Common myeloid progenitor, CD34-positive (primary cell): ENCODE measurements at regions not wholly inside any gene's neighbourhood (a gene's known extent, or its start where the extent isn't known, plus 50 kb on each side); places are given as distances from the start of the nearest gene placed in this dataset.

ENCODE experiments used
- CTCF ChIA-PET: fragments of 350-600 bp; sonication (Branson Sonifier 250); formaldehyde crosslinking; loops from one replicate; lab custom pipeline; 2021; ENCODE audit warnings: antibody characterized with exemption; lab: Charles Lee
- POLR2A ChIA-PET: fragments of 350-600 bp; sonication (Branson Sonifier 250); formaldehyde crosslinking; loops from one replicate; lab custom pipeline; 2021; ENCODE audit warnings: antibody characterized with exemption; lab: Charles Lee
- DNase-seq, 3 donors: peaks; one replicate each; pipeline versions ENCODE4 v3.0.0 to v3.0.0-alpha.2; 2013
- H3K27ac ChIP-seq, 2 experiments: 1 replicate in 1 of 2; 2 replicates in 1 of 2; pipeline ENCODE4 v1.7.0; 2013; ENCODE audit warnings: inconsistent platforms in 2 of 2, low read length in 2 of 2, mild to moderate bottlenecking in 2 of 2, low read depth in 1 of 2, moderate library complexity in 1 of 2; ENCODE audit not compliant: severe bottlenecking in 2 of 2, insufficient read depth in 1 of 2, poor library complexity in 1 of 2
- H3K27me3 ChIP-seq, 5 experiments: replicated peaks in 2 of 5; 1 replicate in 3 of 5; 2 replicates in 2 of 5; pipeline versions ENCODE4 v1.6.1 to v1.7.0; 2013; ENCODE audit warnings: low read length in 4 of 5, mild to moderate bottlenecking in 2 of 5, moderate library complexity in 2 of 5, inconsistent platforms in 1 of 5; ENCODE audit not compliant: insufficient read depth in 5 of 5, control insufficient read depth in 4 of 5
- H3K36me3 ChIP-seq, 4 experiments: 1 replicate in 2 of 4; 2 replicates in 2 of 4; pipeline versions ENCODE4 v1.6.1 to v1.7.0; 2013; ENCODE audit warnings: low read length in 3 of 4, control low read depth in 1 of 4, mild to moderate bottlenecking in 1 of 4; ENCODE audit not compliant: control insufficient read depth in 4 of 4, insufficient read depth in 4 of 4
- H3K4me1 ChIP-seq, 4 experiments: 1 replicate in 3 of 4; 2 replicates in 1 of 4; pipeline versions ENCODE4 v1.6.1 to v1.7.1; 2013; ENCODE audit warnings: low read length in 3 of 4, mild to moderate bottlenecking in 3 of 4, control low read depth in 1 of 4, inconsistent platforms in 1 of 4, moderate library complexity in 1 of 4; ENCODE audit not compliant: control insufficient read depth in 4 of 4, insufficient read depth in 4 of 4; ENCODE audit errors: control extremely low read depth in 1 of 4
- H3K4me3 ChIP-seq, 7 experiments: 1 replicate in 4 of 7; 2 replicates in 3 of 7; pipeline versions ENCODE4 v1.5.1 to v1.7.0; 2013; ENCODE audit warnings: mild to moderate bottlenecking in 7 of 7, low read length in 6 of 7, moderate library complexity in 6 of 7, inconsistent platforms in 2 of 7, low read depth in 2 of 7, control low read depth in 1 of 7; ENCODE audit not compliant: insufficient read depth in 4 of 7, control insufficient read depth in 1 of 7; ENCODE audit errors: extremely low read depth in 1 of 7
- H3K9me3 ChIP-seq, 5 experiments: 1 replicate in 4 of 5; 2 replicates in 1 of 5; pipeline versions ENCODE4 v1.6.1 to v1.7.1; 2013; ENCODE audit warnings: low read length in 4 of 5, mild to moderate bottlenecking in 2 of 5, inconsistent platforms in 1 of 5, low read depth in 1 of 5, moderate library complexity in 1 of 5; ENCODE audit not compliant: control insufficient read depth in 4 of 5, insufficient read depth in 2 of 5; ENCODE audit errors: control extremely low read depth in 1 of 5
- WGBS: methylation state at CpG from one replicate; pipeline ENCODE4 v1.1.5; 2013; ENCODE audit not compliant: insufficient coverage; 5-methylcytosine and 5-hydroxymethylcytosine counted together

- H3K4me3 ChIP-seq, result no peak overlapping the region
- no peaks in the 10 kb centered on the region for H3K36me3 ChIP-seq
- peaks cover 0 to 32% (median 11%) of the 10 kb centered on the region in 5 experiments for H3K9me3 ChIP-seq
- CTCF ChIA-PET, result no interaction called here
- WGBS, result 100% methylated on average over 1 of the region's 2 CpGs
- POLR2A ChIA-PET, result no interaction called here
- peaks cover 0 to 16% (median 4%) of the 10 kb centered on the region in 5 experiments for H3K27me3 ChIP-seq
- H3K4me1 ChIP-seq, result no peaks in the 10 kb centered on the region
- H3K27ac ChIP-seq, result no peak overlapping the region
- no peak for DNase-seq
These were observed 153.8 kb upstream of the LHX5 start for GRCh38 chr12:113625499-113625898.

DNA sequence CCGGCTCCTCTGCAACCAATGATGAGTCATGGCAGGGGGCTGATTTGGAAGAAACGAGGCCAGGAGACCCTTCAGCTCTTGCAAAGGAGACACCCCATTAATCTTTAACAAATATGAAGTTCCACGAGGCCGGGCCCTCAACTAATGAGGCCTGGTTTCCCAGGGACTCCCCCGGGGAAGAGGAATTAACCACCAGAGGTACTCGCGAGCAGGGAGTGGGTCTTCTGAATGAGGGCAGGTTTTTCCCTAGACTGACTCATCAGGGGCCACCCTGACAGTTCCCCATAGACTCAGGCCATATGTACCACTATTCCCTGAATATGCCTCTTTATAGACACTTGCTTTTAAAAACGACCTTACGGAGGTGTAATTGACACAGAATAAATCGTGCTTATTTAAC, 150.7 kb upstream of the LHX5 start:
- no peak for DNase-seq
- H3K4me3 ChIP-seq, result no peak overlapping the region
- ChIA-PET POLR2A (no interaction called here), CTCF (no interaction called here)
- no peak overlapping the region for H3K27ac ChIP-seq
- H3K27me3 ChIP-seq, result peaks cover 0 to 41% (median 6%) of the 10 kb centered on the region in 5 experiments
- no peaks in the 10 kb centered on the region for H3K4me1 ChIP-seq
- H3K36me3 ChIP-seq, result no peaks in the 10 kb centered on the region
- WGBS, result 40% methylated on average over 2 of the region's 10 CpGs
- H3K9me3 ChIP-seq, result peaks cover 0 to 17% (median 3%) of the 10 kb centered on the region in 5 experiments

GRCh38 chr12:113620437-113620976, 148.8 kb upstream of the LHX5 start:
- POLR2A ChIA-PET, result no interaction called here
- H3K4me3 ChIP-seq, result no peak overlapping the region

DNA sequence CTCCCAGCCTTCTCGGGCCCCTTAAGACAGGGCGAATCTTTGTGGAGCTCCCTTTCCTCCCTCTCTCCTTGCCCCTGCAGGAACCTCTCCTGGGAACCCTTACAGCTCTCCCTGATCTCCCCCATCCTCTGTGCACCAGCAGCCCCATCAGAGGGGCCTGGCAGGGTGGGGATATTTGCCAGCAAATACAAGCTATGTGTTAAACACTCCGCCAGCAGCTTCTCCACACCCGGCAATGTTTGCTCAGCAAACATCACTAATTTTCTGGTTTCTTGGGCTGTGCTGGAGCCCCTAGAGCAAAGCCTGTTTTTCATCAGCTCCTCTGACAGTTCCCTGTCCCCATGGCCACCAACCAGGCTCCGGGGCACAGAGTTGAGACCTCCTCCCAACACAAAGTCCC, 147.5 kb upstream of the LHX5 start:
- no peak for DNase-seq
- no peak overlapping the region for H3K27ac ChIP-seq
- H3K4me3 ChIP-seq, result no peak overlapping the region
- H3K9me3 ChIP-seq, result peaks cover 0 to 2% (median 0%) of the 10 kb centered on the region in 5 experiments
- 57% methylated on average over 4 of the region's 5 CpGs for WGBS
- ChIA-PET CTCF (no interaction called here), POLR2A (no interaction called here)
- H3K27me3 ChIP-seq, result peaks cover 0 to 51% (median 9%) of the 10 kb centered on the region in 5 experiments
- no peaks in the 10 kb centered on the region for H3K4me1 ChIP-seq
- no peaks in the 10 kb centered on the region for H3K36me3 ChIP-seq

More at GRCh38 chr12:113620437-113620976, 148.8 kb upstream of the LHX5 start:
- Histone ChIP-seq H3K27ac (no peak overlapping the region), H3K27me3 (peaks cover 0 to 49% (median 6%) of the 10 kb centered on the region in 5 experiments), H3K9me3 (peaks cover 0 to 9% (median 2%) of the 10 kb centered on the region in 5 experiments), H3K36me3 (no peaks in the 10 kb centered on the region), H3K4me1 (no peaks in the 10 kb centered on the region)
- CTCF ChIA-PET, result no interaction called here
- no peak for DNase-seq
- WGBS, result 76% methylated on average over 6 of the region's 6 CpGs

DNA sequence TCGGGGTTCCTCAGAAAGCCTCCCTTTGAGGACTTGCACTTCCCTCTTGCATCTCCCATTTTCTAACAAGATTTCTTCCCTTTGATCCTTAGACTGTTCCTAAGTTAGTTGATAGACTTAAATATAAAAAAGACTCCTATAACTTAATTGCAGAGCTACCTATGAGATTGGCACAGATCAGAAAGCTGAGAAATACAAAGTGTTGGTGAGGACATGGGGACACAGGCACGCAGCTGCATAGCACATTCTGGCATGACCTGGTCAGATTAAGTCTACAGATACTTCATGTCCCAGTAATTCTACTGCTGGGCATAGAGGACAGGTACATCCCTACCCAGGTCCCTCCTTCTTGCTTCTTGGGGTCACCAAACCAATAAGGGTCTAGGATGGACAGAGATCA, 141.7 kb upstream of the LHX5 start:
- Histone ChIP-seq H3K27me3 (peaks cover 6 to 65% (median 40%) of the 10 kb centered on the region in 5 experiments), H3K9me3 (peaks cover 0 to 9% (median 5%) of the 10 kb centered on the region in 5 experiments), H3K36me3 (no peaks in the 10 kb centered on the region), H3K27ac (no peak overlapping the region), H3K4me3 (no peak overlapping the region), H3K4me1 (no peaks in the 10 kb centered on the region)
- ChIA-PET CTCF (no interaction called here), POLR2A (no interaction called here)
- WGBS, result 100% methylated on average over 2 of the region's 2 CpGs
- no peak for DNase-seq

- no peaks in the 10 kb centered on the region for H3K4me1 ChIP-seq
These were observed 141.1 kb upstream of the LHX5 start for GRCh38 chr12:113612793-113613192.

GRCh38 chr12:113612076-113612728, 140.5 kb upstream of the LHX5 start:
- ChIA-PET POLR2A (no interaction called here), CTCF (no interaction called here)
- Histone ChIP-seq H3K27me3 (peaks cover 6 to 70% (median 40%) of the 10 kb centered on the region in 5 experiments), H3K4me1 (no peaks in the 10 kb centered on the region), H3K9me3 (peaks cover 0 to 9% (median 5%) of the 10 kb centered on the region in 5 experiments), H3K4me3 (no peak overlapping the region), H3K36me3 (no peaks in the 10 kb centered on the region), H3K27ac (no peak overlapping the region)
- DNase-seq, result peak; percentile 13 to 40 (median 17)
- 29% methylated on average over 13 of the region's 16 CpGs for WGBS

More at GRCh38 chr12:113612793-113613192, 141.1 kb upstream of the LHX5 start:
- ChIA-PET CTCF (no interaction called here), POLR2A (no interaction called here)
- no peak for DNase-seq
- 81% methylated on average over 2 of the region's 3 CpGs for WGBS
- Histone ChIP-seq H3K27me3 (peaks cover 6 to 67% (median 40%) of the 10 kb centered on the region in 5 experiments), H3K27ac (no peak overlapping the region), H3K36me3 (no peaks in the 10 kb centered on the region), H3K9me3 (peaks cover 0 to 9% (median 5%) of the 10 kb centered on the region in 5 experiments), H3K4me3 (no peak overlapping the region)
